Activated CD4-positive, alpha-beta memory T cell treated with anti-CD3 and anti-CD28 coated beads, Interleukin-2, amount 10 ng/mL, durations not matched to agents 7 days and 5 days (primary cell): ENCODE measurements at regions not wholly inside any gene's neighbourhood (a gene's known extent, or its start where the extent isn't known, plus 50 kb on each side); places are given as distances from the start of the nearest gene placed in this dataset.

Experiments used
- CTCF ChIA-PET: fragments of 350-600 bp; sonication (Branson Sonifier 250); formaldehyde crosslinking; loops from one replicate; lab custom pipeline; 2021; ENCODE audit warnings: antibody characterized with exemption, inconsistent platforms; lab: Charles Lee
- POLR2A ChIA-PET: fragments of 350-600 bp; sonication (Branson Sonifier 250); formaldehyde crosslinking; loops from one replicate; lab custom pipeline; 2021; ENCODE audit warnings: antibody characterized with exemption; lab: Charles Lee
- DNase-seq: peaks from one replicate; pipeline ENCODE4 v3.0.0-alpha.2; 2020
- H3K27ac Mint-ChIP-seq: one replicate; pipeline ENCODE4 v1.8.0; 2021; ENCODE audit warnings: mild to moderate bottlenecking, mixed read lengths
- H3K27me3 Mint-ChIP-seq: one replicate; pipeline ENCODE4 v1.8.0; 2021; ENCODE audit warnings: mixed read lengths
- H3K36me3 Mint-ChIP-seq: one replicate; pipeline ENCODE4 v1.8.0; 2021; ENCODE audit warnings: low read depth, mixed read lengths
- H3K4me1 Mint-ChIP-seq: one replicate; pipeline ENCODE4 v1.8.0; 2021; ENCODE audit warnings: mixed read lengths
- H3K4me3 Mint-ChIP-seq: one replicate; pipeline ENCODE4 v1.8.0; 2021; ENCODE audit warnings: mild to moderate bottlenecking, mixed read lengths
- H3K9me3 Mint-ChIP-seq: one replicate; pipeline ENCODE4 v1.8.0; 2021; ENCODE audit warnings: mixed read lengths

GRCh38 chr4:104166749-104167148, 327.9 kb downstream of the CXXC4 start:
- no peak overlapping the region for H3K4me3 Mint-ChIP-seq
- DNase-seq = no peak
- no peaks in the 10 kb centered on the region for H3K36me3 Mint-ChIP-seq
- POLR2A ChIA-PET = no interaction called here
- CTCF ChIA-PET = no interaction called here
- no peaks in the 10 kb centered on the region for H3K27me3 Mint-ChIP-seq
- H3K27ac Mint-ChIP-seq = no peak overlapping the region
- H3K9me3 Mint-ChIP-seq = no peaks in the 10 kb centered on the region
- H3K4me1 Mint-ChIP-seq = no peaks in the 10 kb centered on the region

DNA sequence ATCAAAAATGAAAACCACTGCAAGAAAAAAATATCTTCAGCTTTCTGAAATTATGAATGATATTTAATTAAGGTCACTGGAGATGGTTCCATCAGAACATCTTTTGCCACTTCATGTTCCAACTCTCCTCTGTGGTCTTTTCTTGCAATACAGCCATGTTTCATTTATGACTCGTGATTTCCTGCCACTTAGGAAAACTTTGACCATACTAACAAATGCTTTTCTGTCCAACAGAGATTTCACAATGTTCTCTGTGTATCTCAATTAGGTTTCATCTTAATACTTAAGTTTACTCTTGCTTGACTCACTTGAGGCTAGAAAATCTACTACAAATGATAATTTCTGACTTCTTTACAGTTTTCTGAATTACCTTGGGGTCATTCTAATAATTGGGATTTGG, 330.9 kb downstream of the CXXC4 start:
- Mint-ChIP-seq H3K9me3 (no peaks in the 10 kb centered on the region), H3K36me3 (no peaks in the 10 kb centered on the region), H3K27ac (no peak overlapping the region), H3K27me3 (no peaks in the 10 kb centered on the region), H3K4me1 (no peaks in the 10 kb centered on the region), H3K4me3 (no peak overlapping the region)
- CTCF ChIA-PET = no interaction called here
- POLR2A ChIA-PET = no interaction called here
- no peak for DNase-seq

GRCh38 chr4:104146048-104146447, 348.6 kb downstream of the CXXC4 start:
- Mint-ChIP-seq H3K27me3 (no peaks in the 10 kb centered on the region), H3K4me3 (no peak overlapping the region), H3K27ac (no peak overlapping the region), H3K9me3 (no peaks in the 10 kb centered on the region), H3K4me1 (no peaks in the 10 kb centered on the region), H3K36me3 (no peaks in the 10 kb centered on the region)
- DNase-seq = no peak
- ChIA-PET CTCF (no interaction called here), POLR2A (no interaction called here)

DNA sequence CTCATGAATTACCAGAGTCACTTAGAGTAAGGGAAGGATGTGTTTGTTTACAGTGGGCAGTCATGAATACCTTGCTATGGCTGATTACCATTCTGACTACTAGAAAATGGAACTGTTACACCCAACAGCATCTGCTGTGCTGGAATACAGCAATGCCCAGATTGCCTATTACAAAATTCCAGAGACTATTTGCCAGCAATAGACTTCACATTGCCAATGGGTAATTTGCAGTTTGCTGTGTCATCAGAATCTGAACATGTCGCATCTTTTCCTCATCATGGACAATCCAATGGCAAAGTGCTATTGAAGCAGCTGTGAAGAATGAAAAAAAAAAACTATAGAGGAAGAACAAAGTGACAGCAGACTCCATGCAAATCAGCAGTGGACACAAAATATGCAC, 356.6 kb downstream of the CXXC4 start:
- DNase-seq = no peak
- ChIA-PET CTCF (no interaction called here), POLR2A (no interaction called here)
- Mint-ChIP-seq H3K4me1 (no peaks in the 10 kb centered on the region), H3K36me3 (no peaks in the 10 kb centered on the region), H3K27me3 (no peaks in the 10 kb centered on the region), H3K27ac (no peak overlapping the region), H3K9me3 (peaks cover 6% of the 10 kb centered on the region), H3K4me3 (no peak overlapping the region)

DNA sequence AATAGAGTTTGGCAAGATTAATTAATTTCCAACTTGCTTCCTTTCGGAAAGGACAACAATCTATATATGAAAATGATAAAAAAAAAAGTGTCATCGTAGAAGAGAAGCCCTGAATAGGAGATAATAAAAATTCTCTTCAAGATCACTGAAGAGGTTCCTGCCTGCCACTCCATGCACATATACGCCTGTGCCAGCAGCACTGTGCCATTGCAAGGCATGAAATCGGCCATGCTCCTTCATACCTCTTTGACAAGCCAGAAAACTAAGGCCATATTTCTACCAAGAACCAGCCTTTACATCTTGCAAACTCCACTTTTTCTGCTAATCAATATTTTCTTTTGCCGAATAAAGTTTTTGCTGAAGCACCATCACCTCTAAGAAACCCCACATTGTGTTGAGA, 365.5 kb downstream of the CXXC4 start:
- H3K36me3 Mint-ChIP-seq = no peaks in the 10 kb centered on the region
- DNase-seq = no peak
- ChIA-PET POLR2A (no interaction called here), CTCF (no interaction called here)
- H3K4me3 Mint-ChIP-seq = no peak overlapping the region
- no peak overlapping the region for H3K27ac Mint-ChIP-seq
- peaks cover 6% of the 10 kb centered on the region for H3K9me3 Mint-ChIP-seq
- no peaks in the 10 kb centered on the region for H3K4me1 Mint-ChIP-seq
- no peaks in the 10 kb centered on the region for H3K27me3 Mint-ChIP-seq

DNA sequence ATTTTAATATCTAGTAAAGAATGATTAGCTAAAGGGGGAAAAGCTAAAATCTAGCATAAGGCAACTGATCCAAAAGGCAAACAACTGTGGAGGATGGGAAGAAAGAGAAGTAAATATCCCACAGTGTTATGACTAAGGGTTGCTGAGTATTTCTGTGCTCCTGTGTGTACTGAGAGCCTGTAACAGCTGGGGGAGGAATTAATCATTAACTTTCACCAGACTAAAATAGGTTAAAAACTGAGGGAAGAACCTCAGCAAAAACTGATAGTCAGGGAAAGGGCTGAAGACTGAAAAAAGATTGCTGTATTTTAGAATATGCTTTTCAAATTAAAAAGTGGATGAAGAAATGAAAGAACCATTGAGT, 365.9 kb downstream of the CXXC4 start:
- H3K27ac Mint-ChIP-seq = no peak overlapping the region
- no peak overlapping the region for H3K4me3 Mint-ChIP-seq
- POLR2A ChIA-PET = no interaction called here

DNA sequence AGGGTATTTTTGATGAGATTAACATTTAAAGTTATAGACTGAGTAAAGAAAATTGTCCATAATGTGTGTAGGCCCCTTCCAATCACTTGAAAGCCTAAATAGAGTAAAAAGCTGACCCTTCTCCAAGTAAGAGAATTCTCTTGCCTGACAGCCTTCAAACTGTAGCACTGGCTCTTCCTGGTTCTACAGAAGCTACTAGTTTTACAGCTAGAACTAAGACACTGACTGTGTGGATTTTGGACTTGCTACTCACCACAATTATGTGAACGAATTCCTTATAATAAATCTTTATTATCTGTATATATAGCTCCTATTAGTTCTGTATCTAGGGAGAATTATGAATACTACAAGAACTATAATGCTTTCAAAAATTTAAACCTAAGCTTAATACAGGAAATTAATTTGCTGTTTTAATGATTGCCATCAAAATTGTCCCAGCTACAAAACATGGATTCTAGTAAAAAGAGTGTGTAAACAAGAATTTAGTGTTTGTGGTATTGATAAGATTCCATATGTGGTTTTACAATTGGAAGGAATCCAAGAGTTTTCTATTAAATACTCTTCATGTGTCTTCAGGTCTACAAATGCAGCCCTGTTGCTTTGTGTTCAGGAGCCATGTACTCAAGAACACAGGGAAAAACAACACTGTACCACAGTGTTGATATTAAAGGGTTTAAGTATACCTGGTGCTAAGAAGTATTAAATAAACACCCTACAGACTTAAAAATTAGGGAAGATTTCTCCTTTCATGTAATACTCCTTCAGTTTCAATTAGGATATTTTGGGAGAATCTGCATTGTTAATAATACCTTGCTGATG, 366.5 kb downstream of the CXXC4 start:
- H3K9me3 Mint-ChIP-seq = peaks cover 3% of the 10 kb centered on the region
- ChIA-PET CTCF (no interaction called here), POLR2A (no interaction called here)
- no peak for DNase-seq
- H3K27ac Mint-ChIP-seq = no peak overlapping the region
- no peaks in the 10 kb centered on the region for H3K36me3 Mint-ChIP-seq
- no peaks in the 10 kb centered on the region for H3K4me1 Mint-ChIP-seq
- H3K27me3 Mint-ChIP-seq = no peaks in the 10 kb centered on the region
- no peak overlapping the region for H3K4me3 Mint-ChIP-seq

More for the DNA sequence above, 365.9 kb downstream of the CXXC4 start:
- no peaks in the 10 kb centered on the region for H3K36me3 Mint-ChIP-seq
- no peaks in the 10 kb centered on the region for H3K4me1 Mint-ChIP-seq
- CTCF ChIA-PET = no interaction called here
- H3K27me3 Mint-ChIP-seq = no peaks in the 10 kb centered on the region
- DNase-seq = no peak
- H3K9me3 Mint-ChIP-seq = peaks cover 6% of the 10 kb centered on the region

DNA sequence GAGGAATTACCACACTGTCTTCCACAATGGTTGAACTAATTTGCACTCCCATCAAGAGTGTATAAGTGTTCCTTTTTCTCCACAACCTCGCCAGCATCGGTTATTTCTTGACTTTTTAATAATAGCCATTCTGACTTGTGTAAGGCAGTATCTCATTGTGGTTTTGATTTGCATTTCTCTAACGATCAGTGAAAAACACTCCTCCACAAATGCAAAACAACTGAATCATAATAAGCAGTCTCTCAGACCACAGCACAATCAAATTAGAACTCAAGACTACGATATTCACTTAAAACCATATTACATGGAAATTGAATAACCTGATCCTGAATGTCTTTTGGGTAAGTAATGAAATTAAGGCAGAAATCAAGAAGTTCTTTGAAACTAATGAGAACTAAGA, 371.7 kb downstream of the CXXC4 start:
- DNase-seq = no peak
- H3K27me3 Mint-ChIP-seq = no peaks in the 10 kb centered on the region
- no peak overlapping the region for H3K27ac Mint-ChIP-seq
- ChIA-PET CTCF (no interaction called here), POLR2A (no interaction called here)
- no peaks in the 10 kb centered on the region for H3K4me1 Mint-ChIP-seq
- H3K9me3 Mint-ChIP-seq = no peaks in the 10 kb centered on the region
- no peaks in the 10 kb centered on the region for H3K36me3 Mint-ChIP-seq
- no peak overlapping the region for H3K4me3 Mint-ChIP-seq

- ChIA-PET POLR2A (no interaction called here), CTCF (no interaction called here)
- Mint-ChIP-seq H3K4me3 (no peak overlapping the region), H3K4me1 (no peaks in the 10 kb centered on the region), H3K9me3 (peaks cover 8% of the 10 kb centered on the region), H3K36me3 (no peaks in the 10 kb centered on the region), H3K27me3 (no peaks in the 10 kb centered on the region), H3K27ac (no peak overlapping the region)
- DNase-seq = no peak
These were observed 376.9 kb downstream of the CXXC4 start for GRCh38 chr4:104117776-104118175.

DNA sequence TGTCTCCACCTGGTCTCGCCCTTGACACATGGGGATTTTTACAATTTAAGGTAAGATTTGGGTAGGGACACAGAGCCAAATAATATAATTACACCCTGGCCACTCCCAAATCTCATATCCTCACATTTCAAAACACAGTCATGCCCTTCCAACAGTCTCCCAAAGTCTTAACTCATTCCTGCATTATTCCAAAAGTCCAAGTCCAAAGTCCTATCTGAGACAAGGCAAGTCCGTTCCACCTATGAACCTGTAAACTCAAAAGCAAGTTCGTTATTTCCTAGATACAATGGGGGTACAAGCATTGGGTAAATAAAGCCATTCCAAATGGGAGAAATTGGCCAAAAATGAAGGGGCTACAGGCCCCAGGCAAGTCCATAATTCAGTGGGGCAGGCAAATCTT, 380.8 kb downstream of the CXXC4 start:
- no peak for DNase-seq
- no peak overlapping the region for H3K27ac Mint-ChIP-seq
- no peaks in the 10 kb centered on the region for H3K27me3 Mint-ChIP-seq
- no peaks in the 10 kb centered on the region for H3K36me3 Mint-ChIP-seq
- H3K9me3 Mint-ChIP-seq = peaks cover 13% of the 10 kb centered on the region
- no peak overlapping the region for H3K4me3 Mint-ChIP-seq
- CTCF ChIA-PET = no interaction called here
- no peaks in the 10 kb centered on the region for H3K4me1 Mint-ChIP-seq
- POLR2A ChIA-PET = no interaction called here

GRCh38 chr4:104099141-104099540, 379.4 kb upstream of the TACR3 start:
- H3K36me3 Mint-ChIP-seq = no peaks in the 10 kb centered on the region
- CTCF ChIA-PET = no interaction called here
- peaks cover 16% of the 10 kb centered on the region for H3K9me3 Mint-ChIP-seq

GRCh38 chr4:104093247-104093646, 373.5 kb upstream of the TACR3 start:
- Mint-ChIP-seq H3K36me3 (no peaks in the 10 kb centered on the region), H3K9me3 (peaks cover 10% of the 10 kb centered on the region), H3K4me1 (no peaks in the 10 kb centered on the region), H3K27me3 (no peaks in the 10 kb centered on the region), H3K27ac (no peak overlapping the region), H3K4me3 (no peak overlapping the region)
- ChIA-PET CTCF (no interaction called here), POLR2A (no interaction called here)
- DNase-seq = no peak

More at GRCh38 chr4:104099141-104099540, 379.4 kb upstream of the TACR3 start:
- POLR2A ChIA-PET = no interaction called here
- no peak for DNase-seq
- Mint-ChIP-seq H3K27me3 (no peaks in the 10 kb centered on the region), H3K4me1 (no peaks in the 10 kb centered on the region), H3K4me3 (no peak overlapping the region), H3K27ac (no peak overlapping the region)

DNA sequence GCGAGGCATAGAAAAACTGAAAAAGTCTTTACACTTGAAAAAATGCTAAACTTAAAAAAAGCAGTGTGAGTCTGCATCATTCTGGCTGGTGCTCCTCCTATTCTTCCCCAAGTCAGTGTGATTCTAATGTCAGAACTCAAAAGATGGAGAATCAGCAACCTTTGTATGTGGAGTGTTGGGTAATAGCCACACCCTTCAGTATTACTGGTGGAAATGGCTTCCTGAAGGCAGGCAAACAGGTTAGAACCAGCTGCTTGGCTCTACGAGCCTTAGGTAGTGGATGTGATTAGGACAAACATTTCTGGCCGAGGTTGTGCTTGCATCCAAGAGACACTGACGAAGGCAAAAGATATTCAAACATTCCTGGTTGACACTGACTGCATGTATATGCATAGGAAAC, 353.4 kb upstream of the TACR3 start:
- no peaks in the 10 kb centered on the region for H3K4me1 Mint-ChIP-seq
- no peaks in the 10 kb centered on the region for H3K36me3 Mint-ChIP-seq
- H3K4me3 Mint-ChIP-seq = no peak overlapping the region
- CTCF ChIA-PET = no interaction called here
- H3K27me3 Mint-ChIP-seq = no peaks in the 10 kb centered on the region
- DNase-seq = no peak
- peaks cover 2% of the 10 kb centered on the region for H3K9me3 Mint-ChIP-seq
- POLR2A ChIA-PET = no interaction called here
- H3K27ac Mint-ChIP-seq = no peak overlapping the region

DNA sequence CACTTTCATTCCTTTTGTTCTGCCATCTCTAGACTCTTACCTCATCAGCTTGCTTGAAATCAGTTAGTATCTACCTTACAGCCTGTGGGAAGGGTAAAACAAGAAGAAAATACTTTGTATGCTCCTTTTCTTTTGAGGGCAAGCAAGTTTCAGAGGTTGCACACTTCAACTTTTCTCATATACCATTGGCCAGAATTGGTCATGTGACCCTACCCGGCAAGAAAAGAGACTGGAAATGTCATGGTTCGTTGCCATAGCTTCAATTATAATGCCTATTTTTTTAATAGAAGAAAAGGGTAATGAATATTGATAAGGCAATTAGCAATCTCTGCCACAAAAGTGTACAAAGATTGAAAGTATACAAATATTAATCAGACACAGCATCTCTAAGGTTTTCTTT, 346.7 kb upstream of the TACR3 start:
- no peaks in the 10 kb centered on the region for H3K27me3 Mint-ChIP-seq
- H3K9me3 Mint-ChIP-seq = no peaks in the 10 kb centered on the region
- H3K4me3 Mint-ChIP-seq = no peak overlapping the region
- H3K36me3 Mint-ChIP-seq = no peaks in the 10 kb centered on the region
- H3K27ac Mint-ChIP-seq = no peak overlapping the region
- CTCF ChIA-PET = no interaction called here
- DNase-seq = no peak
- POLR2A ChIA-PET = no interaction called here
- H3K4me1 Mint-ChIP-seq = no peaks in the 10 kb centered on the region
